LNCAP (cell line): ENCODE measurements at regions not wholly inside any gene's neighbourhood (a gene's known extent, or its start where the extent isn't known, plus 50 kb on each side); places are given as distances from the start of the nearest gene placed in this dataset.

Experiments
- TF ChIP-seq, protein P1 (sequence below): fragments of 450-650 bp; IDR thresholded peaks from 2 replicates; pipeline ENCODE4 v1.5.1; 2017; ENCODE audit warnings: mild to moderate bottlenecking

GRCh38 chr7:119935418-119936025 lies 337.5 kb upstream of the KCND2 start:
- TF ChIP-seq, protein P1, sequence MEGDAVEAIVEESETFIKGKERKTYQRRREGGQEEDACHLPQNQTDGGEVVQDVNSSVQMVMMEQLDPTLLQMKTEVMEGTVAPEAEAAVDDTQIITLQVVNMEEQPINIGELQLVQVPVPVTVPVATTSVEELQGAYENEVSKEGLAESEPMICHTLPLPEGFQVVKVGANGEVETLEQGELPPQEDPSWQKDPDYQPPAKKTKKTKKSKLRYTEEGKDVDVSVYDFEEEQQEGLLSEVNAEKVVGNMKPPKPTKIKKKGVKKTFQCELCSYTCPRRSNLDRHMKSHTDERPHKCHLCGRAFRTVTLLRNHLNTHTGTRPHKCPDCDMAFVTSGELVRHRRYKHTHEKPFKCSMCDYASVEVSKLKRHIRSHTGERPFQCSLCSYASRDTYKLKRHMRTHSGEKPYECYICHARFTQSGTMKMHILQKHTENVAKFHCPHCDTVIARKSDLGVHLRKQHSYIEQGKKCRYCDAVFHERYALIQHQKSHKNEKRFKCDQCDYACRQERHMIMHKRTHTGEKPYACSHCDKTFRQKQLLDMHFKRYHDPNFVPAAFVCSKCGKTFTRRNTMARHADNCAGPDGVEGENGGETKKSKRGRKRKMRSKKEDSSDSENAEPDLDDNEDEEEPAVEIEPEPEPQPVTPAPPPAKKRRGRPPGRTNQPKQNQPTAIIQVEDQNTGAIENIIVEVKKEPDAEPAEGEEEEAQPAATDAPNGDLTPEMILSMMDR = peak; percentile 57; the same call in 1 of the 2 replicates

DNA sequence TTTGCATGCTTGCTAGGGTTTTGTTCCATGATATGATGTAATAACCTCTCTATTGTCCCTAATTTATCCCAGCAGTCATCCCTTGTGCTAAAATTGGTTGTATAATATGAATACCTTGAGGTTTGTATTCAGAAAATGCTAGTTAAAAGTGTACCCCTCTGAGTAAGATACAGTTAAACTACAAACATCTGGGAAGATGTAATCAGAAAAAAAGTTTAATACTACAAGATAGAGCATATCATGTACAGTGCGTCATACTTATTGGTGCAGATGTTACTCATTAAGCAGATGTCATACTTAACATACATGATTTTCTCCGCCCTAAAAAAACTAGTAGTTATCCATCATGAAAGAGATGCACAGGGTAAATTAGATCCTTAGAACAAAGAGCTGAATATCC lies 336.1 kb upstream of the KCND2 start:
- TF ChIP-seq, protein P1 = no peak

DNA sequence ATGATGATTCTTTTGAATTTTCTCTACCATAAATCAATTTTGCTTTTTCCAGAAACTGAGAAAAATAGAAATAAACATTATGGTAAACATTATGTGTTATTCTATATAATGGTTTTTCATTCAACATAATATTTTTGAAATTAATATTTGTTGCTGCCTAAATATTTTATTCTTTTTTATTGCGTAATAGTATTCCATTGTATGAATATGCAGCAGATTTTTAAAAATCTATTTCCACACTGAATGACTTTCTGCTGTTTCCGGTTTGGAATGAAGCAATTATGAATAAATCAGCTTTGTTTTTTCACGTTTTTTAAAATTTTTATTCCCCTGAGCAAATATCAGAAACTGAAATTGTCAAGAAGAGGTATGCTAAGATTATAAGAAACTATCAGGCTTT lies 335.2 kb upstream of the KCND2 start:
- TF ChIP-seq, protein P1 = no peak

- TF ChIP-seq, protein P1 = no peak
These were observed 328.9 kb upstream of the KCND2 start for GRCh38 chr7:119943942-119944600.

DNA sequence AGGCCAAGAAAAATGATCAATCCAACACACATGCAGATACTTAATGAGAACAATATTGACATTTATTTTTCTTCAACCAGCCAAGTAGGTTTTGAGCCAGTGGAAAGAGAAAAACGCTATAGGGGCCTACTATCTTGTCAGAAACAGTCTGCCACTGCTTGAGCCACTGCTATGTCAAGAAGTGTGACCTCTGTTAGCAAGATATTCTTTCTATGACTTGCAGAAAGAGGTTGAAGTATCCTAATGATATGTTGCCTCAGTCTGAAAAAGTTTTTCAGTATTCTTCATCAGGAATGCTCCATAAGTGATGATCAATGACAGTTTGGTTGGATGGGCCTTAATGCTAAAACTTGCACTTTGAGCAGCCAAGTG lies 328.4 kb upstream of the KCND2 start:
- TF ChIP-seq, protein P1 = no peak

GRCh38 chr7:119945822-119946221 lies 327.2 kb upstream of the KCND2 start:
- TF ChIP-seq, protein P1 = no peak

GRCh38 chr7:119949053-119949452 lies 323.9 kb upstream of the KCND2 start:
- TF ChIP-seq, protein P1 = no peak
